GM11168 (cell line): ENCODE measurements at regions not wholly inside any gene's neighbourhood (a gene's known extent, or its start where the extent isn't known, plus 50 kb on each side); places are given as distances from the start of the nearest gene placed in this dataset.
"Not testable (repeated sequence)": the region's sequence is repeated elsewhere in the genome, so short reads cannot be mapped to it uniquely, and the experiment has no call there.

Experiments used
- in situ Hi-C: fragments of 300-500 bp; cut with MboI; formaldehyde crosslinking; loops from one replicate; pipeline ENCODE4 v1.12.0; 2022; ENCODE audit warnings: low sequenced_read_pairs; ENCODE audit not compliant: unreplicated experiment

GRCh38 chr10:78205457-78206016 lies 171.9 kb downstream of the RPS24 start:
- in situ Hi-C loops: no loop called here

- in situ Hi-C loops: no loop called here
These were observed 173.6 kb downstream of the RPS24 start for GRCh38 chr10:78207216-78207615.

- in situ Hi-C loops: no loop called here
These were observed 174.1 kb downstream of the RPS24 start for GRCh38 chr10:78207776-78208175.

- in situ Hi-C loops: no loop called here
These were observed 176.3 kb downstream of the RPS24 start for GRCh38 chr10:78209970-78210369.

- in situ Hi-C loops: no loop called here
These were observed 176.9 kb downstream of the RPS24 start for GRCh38 chr10:78210548-78210947.

- in situ Hi-C loops: no loop called here
These were observed 177.3 kb downstream of the RPS24 start for GRCh38 chr10:78210976-78211375.

GRCh38 chr10:78211561-78212051 lies 177.9 kb downstream of the RPS24 start:
- in situ Hi-C loops: no loop called here

GRCh38 chr10:78212060-78212785 lies 178.6 kb downstream of the RPS24 start:
- in situ Hi-C loops: no loop called here

GRCh38 chr10:78212786-78213175 lies 179.1 kb downstream of the RPS24 start:
- in situ Hi-C loops: no loop called here

- in situ Hi-C loops: no loop called here
These were observed 181.3 kb downstream of the RPS24 start for GRCh38 chr10:78214955-78215354.

- in situ Hi-C loops: no loop called here
These were observed 182.0 kb downstream of the RPS24 start for GRCh38 chr10:78215645-78216044.

GRCh38 chr10:78217336-78217735 lies 183.7 kb downstream of the RPS24 start:
- in situ Hi-C loops: no loop called here

GRCh38 chr10:78218798-78219490 lies 185.3 kb downstream of the RPS24 start:
- in situ Hi-C loops: no loop called here

- in situ Hi-C loops: not testable (repeated sequence)
These were observed 185.9 kb downstream of the RPS24 start for GRCh38 chr10:78219568-78219967.

GRCh38 chr10:78220781-78221180 lies 187.1 kb downstream of the RPS24 start:
- in situ Hi-C loops: no loop called here

GRCh38 chr10:78222096-78222790 lies 188.6 kb downstream of the RPS24 start:
- in situ Hi-C loops: no loop called here

- in situ Hi-C loops: no loop called here
These were observed 189.4 kb downstream of the RPS24 start for GRCh38 chr10:78223088-78223487.

GRCh38 chr10:78224602-78225001 lies 190.9 kb downstream of the RPS24 start:
- in situ Hi-C loops: no loop called here

GRCh38 chr10:78225594-78225993 lies 191.9 kb downstream of the RPS24 start:
- in situ Hi-C loops: no loop called here

GRCh38 chr10:78229489-78229888 lies 195.8 kb downstream of the RPS24 start:
- in situ Hi-C loops: no loop called here
